Activated CD4-positive, alpha-beta T cell treated with anti-CD3 and anti-CD28 coated beads for 36 hours (primary cell): ENCODE measurements at regions not wholly inside any gene's neighbourhood (a gene's known extent, or its start where the extent isn't known, plus 50 kb on each side); places are given as distances from the start of the nearest gene placed in this dataset.

Source experiments
- ATAC-seq: fragments of 200-7000 bp; cut with Tn5 transposase; one replicate; pipeline ENCODE4 v1.10.0; 2021; ENCODE audit warnings: mild to moderate bottlenecking, moderate library complexity
- CTCF ChIA-PET: fragments of 350-600 bp; sonication (Branson Sonifier 250); formaldehyde crosslinking; loops from one replicate; lab custom pipeline; 2021; ENCODE audit warnings: antibody characterized with exemption; lab: Charles Lee
- POLR2A ChIA-PET: fragments of 350-600 bp; sonication (Branson Sonifier 250); formaldehyde crosslinking; loops from one replicate; lab custom pipeline; 2021; ENCODE audit warnings: antibody characterized with exemption, inconsistent platforms; lab: Charles Lee
- DNase-seq: peaks from one replicate; pipeline ENCODE4 v3.0.0-alpha.2; 2020
- H3K27ac Mint-ChIP-seq: one replicate; pipeline ENCODE4 v1.8.0; 2021; ENCODE audit warnings: mixed read lengths
- H3K27me3 Mint-ChIP-seq: one replicate; pipeline ENCODE4 v1.8.0; 2021; ENCODE audit warnings: mixed read lengths
- H3K36me3 Mint-ChIP-seq: one replicate; pipeline ENCODE4 v1.8.0; 2021; ENCODE audit warnings: low read depth, mixed read lengths
- H3K4me1 Mint-ChIP-seq: one replicate; pipeline ENCODE4 v1.8.0; 2021; ENCODE audit warnings: mixed read lengths
- H3K4me3 Mint-ChIP-seq: one replicate; pipeline ENCODE4 v1.8.0; 2021; ENCODE audit warnings: mild to moderate bottlenecking, moderate library complexity, mixed read lengths
- H3K9me3 Mint-ChIP-seq: one replicate; pipeline ENCODE4 v1.8.0; 2021; ENCODE audit warnings: low read depth, mixed read lengths
- intact Hi-C, 2 experiments: fragments of 100-400 bp; cut with DNase I in 1 of 2; cut with micrococcal nuclease in 1 of 2; formaldehyde crosslinking; loops; one replicate each; pipeline versions ENCODE4 v1.14.2 to v1.15.1; 2022 to 2024; cut with DNase I, micrococcal nuclease

- intact Hi-C loops, result no loop called here
- peaks cover 8% of the 10 kb centered on the region for H3K9me3 Mint-ChIP-seq
Observed at GRCh38 chr1:181259026-181259745, 170.7 kb downstream of the IER5 start.

DNA sequence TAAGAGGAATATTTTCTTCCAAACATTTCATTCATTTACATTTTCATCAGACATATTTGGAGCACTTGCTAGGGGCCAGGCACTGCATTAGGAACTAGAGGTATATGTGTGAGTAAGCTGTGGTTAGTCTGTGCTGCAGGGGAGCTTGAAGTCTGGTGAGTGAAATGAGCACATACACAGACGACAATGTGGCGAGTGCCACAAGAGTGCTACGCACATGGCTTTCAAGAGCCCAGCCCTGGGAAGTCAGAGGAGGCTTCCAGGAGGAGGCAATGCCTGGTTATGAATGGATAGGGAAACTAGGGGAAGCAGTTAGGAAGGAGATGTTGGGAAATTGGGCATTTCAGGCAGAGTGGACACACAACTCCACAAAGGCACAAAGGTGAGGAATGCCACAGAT, 171.8 kb downstream of the IER5 start:
- Mint-ChIP-seq H3K27ac (no peak overlapping the region), H3K36me3 (no peaks in the 10 kb centered on the region), H3K27me3 (no peaks in the 10 kb centered on the region), H3K4me1 (no peaks in the 10 kb centered on the region), H3K4me3 (no peak overlapping the region), H3K9me3 (peaks cover 2% of the 10 kb centered on the region)
- no peak for ATAC-seq
- DNase-seq, result no peak
- POLR2A ChIA-PET, result no interaction called here
- intact Hi-C loops, result no loop called here
- CTCF ChIA-PET, result no interaction called here

More at GRCh38 chr1:181259026-181259745, 170.7 kb downstream of the IER5 start:
- no peak for DNase-seq
- POLR2A ChIA-PET, result no interaction called here
- no peak overlapping the region for H3K4me3 Mint-ChIP-seq
- H3K4me1 Mint-ChIP-seq, result no peaks in the 10 kb centered on the region
- no peaks in the 10 kb centered on the region for H3K36me3 Mint-ChIP-seq
- H3K27me3 Mint-ChIP-seq, result no peaks in the 10 kb centered on the region
- CTCF ChIA-PET, result interaction anchor here (0.6 kb wide), 1 partner anchor 124 kb away, joined by 3 read pairs; no protein-coding TSS in a partner anchor
- ATAC-seq, result no peak
- H3K27ac Mint-ChIP-seq, result no peak overlapping the region

DNA sequence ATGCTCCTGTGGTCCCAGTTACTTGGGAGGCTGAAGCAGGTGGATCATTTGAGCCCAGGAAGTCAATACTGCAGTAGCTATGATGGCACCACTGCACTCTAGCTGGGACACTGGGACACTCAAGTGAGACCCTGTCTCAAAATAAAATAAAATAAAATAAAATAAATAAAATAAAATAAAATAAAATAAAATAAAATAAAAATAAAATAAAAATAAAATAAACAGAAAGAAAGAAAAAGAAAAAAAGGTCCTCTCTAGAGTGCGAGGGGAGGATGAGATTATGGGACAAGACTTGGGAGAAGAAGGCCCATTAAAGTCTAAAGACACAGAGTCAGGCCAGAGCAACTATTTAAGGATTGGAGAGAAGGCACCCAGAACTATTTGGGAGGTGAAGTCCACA, 172.5 kb downstream of the IER5 start:
- Mint-ChIP-seq H3K4me3 (no peak overlapping the region), H3K36me3 (no peaks in the 10 kb centered on the region), H3K27me3 (no peaks in the 10 kb centered on the region), H3K9me3 (no peaks in the 10 kb centered on the region), H3K4me1 (no peaks in the 10 kb centered on the region), H3K27ac (no peak overlapping the region)
- no peak for DNase-seq
- intact Hi-C loops, result no loop called here
- CTCF ChIA-PET, result no interaction called here
- ATAC-seq, result no peak
- POLR2A ChIA-PET, result no interaction called here

DNA sequence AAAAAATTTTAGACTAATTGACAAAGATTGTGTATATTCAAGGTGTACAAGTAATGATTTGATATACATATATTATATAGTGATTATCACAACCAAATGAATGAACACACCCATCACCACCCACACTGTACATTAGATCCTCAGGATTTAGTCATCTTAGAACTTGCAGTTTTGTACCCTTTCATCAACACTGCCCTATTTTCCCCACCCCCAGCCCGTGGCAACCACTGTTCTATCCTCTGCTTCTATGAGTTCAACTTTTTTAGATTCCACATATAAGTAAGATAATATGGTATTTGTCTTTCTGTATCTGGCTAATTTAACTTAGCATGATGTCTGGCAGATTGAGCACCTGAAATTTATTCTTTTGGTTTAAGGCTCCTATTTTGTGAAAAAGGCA, 173.6 kb downstream of the IER5 start:
- CTCF ChIA-PET, result no interaction called here
- ATAC-seq, result no peak
- POLR2A ChIA-PET, result no interaction called here
- DNase-seq, result no peak
- no peak overlapping the region for H3K4me3 Mint-ChIP-seq
- H3K36me3 Mint-ChIP-seq, result no peaks in the 10 kb centered on the region
- H3K4me1 Mint-ChIP-seq, result no peaks in the 10 kb centered on the region
- no peaks in the 10 kb centered on the region for H3K9me3 Mint-ChIP-seq
- no peak overlapping the region for H3K27ac Mint-ChIP-seq
- H3K27me3 Mint-ChIP-seq, result no peaks in the 10 kb centered on the region
- intact Hi-C loops, result no loop called here

DNA sequence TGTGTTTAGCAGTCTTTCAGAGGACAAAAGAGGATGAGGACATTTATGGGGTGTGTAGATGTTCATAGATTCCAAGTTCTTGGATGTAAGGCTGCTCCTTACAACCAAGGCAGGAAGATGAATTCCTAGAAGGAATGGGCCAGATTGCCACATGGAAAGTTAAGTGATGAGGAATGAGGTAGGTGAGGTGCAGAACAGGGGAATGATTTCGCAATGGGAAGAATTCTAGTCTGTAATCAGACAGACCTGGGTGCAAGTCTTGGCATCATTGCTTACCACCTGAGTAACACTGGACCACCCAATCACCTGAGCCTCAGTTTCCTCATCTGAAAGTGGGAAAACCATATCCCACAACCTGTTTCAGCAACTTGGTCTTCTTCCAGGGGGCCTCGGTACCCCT, 174.9 kb downstream of the IER5 start:
- Mint-ChIP-seq H3K9me3 (no peaks in the 10 kb centered on the region), H3K27me3 (no peaks in the 10 kb centered on the region), H3K27ac (no peak overlapping the region), H3K4me3 (no peak overlapping the region), H3K4me1 (no peaks in the 10 kb centered on the region), H3K36me3 (no peaks in the 10 kb centered on the region)
- no peak for DNase-seq
- intact Hi-C loops, result no loop called here
- no peak for ATAC-seq
- POLR2A ChIA-PET, result no interaction called here
- CTCF ChIA-PET, result no interaction called here

GRCh38 chr1:181264821-181265220, 176.3 kb downstream of the IER5 start:
- ATAC-seq, result no peak
- intact Hi-C loops, result no loop called here
- no peaks in the 10 kb centered on the region for H3K36me3 Mint-ChIP-seq
- DNase-seq, result no peak
- no peak overlapping the region for H3K27ac Mint-ChIP-seq
- no peaks in the 10 kb centered on the region for H3K9me3 Mint-ChIP-seq
- POLR2A ChIA-PET, result no interaction called here
- no peaks in the 10 kb centered on the region for H3K4me1 Mint-ChIP-seq
- CTCF ChIA-PET, result interaction anchor here (0.7 kb wide), 1 partner anchor 20 kb away, joined by 3 read pairs; no protein-coding TSS in a partner anchor
- peaks cover 2% of the 10 kb centered on the region for H3K27me3 Mint-ChIP-seq
- H3K4me3 Mint-ChIP-seq, result no peak overlapping the region

DNA sequence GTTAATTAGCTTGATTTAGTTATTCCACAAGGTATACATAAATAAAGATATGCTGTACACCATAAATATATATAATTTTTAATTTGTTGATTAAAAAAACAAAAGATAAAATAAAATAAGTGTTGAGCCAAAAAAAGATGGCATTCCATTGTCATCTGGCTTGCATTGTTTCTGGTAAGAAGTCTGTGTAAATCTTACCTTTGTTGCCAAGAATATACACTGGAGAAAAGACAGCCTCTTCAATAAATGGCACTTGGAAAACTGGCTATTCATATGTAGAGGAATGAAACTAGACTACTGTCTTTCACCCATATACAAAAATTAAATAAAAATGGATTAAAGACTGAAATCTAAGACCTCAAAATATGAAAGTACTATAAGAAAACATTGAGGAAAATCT, 196.5 kb downstream of the IER5 start:
- no peak overlapping the region for H3K27ac Mint-ChIP-seq

GRCh38 chr1:181295217-181295616, 188.1 kb upstream of the CACNA1E start:
- no peak overlapping the region for H3K4me3 Mint-ChIP-seq
- intact Hi-C loops, result no loop called here
- no peak for ATAC-seq

More for the DNA sequence above, 196.5 kb downstream of the IER5 start:
- Mint-ChIP-seq H3K9me3 (peaks cover 27% of the 10 kb centered on the region), H3K27me3 (peaks cover 16% of the 10 kb centered on the region), H3K4me3 (no peak overlapping the region), H3K36me3 (no peaks in the 10 kb centered on the region), H3K4me1 (no peaks in the 10 kb centered on the region)
- ChIA-PET POLR2A (no interaction called here), CTCF (no interaction called here)
- no peak for ATAC-seq
- no peak for DNase-seq
- intact Hi-C loops, result no loop called here

DNA sequence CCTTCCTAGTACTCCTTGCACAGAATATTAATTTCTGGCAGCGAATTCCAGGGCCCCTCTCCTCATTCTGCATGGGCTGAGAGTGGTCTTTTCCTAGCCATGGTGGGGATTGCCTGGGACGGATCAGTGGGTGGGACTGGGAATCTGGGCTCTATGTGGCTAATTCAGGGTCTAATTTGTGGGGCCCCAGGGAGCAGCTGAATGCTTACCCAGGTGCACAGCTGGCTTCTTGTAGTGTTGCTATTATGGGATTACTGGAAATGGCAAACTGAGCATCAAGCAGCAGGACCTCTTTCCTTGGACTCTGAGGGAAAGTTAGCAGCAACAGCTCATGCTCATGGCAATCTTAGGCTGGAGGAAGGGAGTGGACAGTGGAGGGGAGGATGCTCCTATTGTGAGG, 187.1 kb upstream of the CACNA1E start:
- CTCF ChIA-PET, result interaction anchor here (0.6 kb wide), 1 partner anchor 49 kb away, joined by 3 read pairs; no protein-coding TSS in a partner anchor
- ATAC-seq, result no peak

More at GRCh38 chr1:181295217-181295616, 188.1 kb upstream of the CACNA1E start:
- no peak for DNase-seq
- Mint-ChIP-seq H3K27me3 (peaks cover 2% of the 10 kb centered on the region), H3K36me3 (no peaks in the 10 kb centered on the region), H3K9me3 (no peaks in the 10 kb centered on the region), H3K27ac (no peak overlapping the region), H3K4me1 (no peaks in the 10 kb centered on the region)
- ChIA-PET CTCF (no interaction called here), POLR2A (no interaction called here)

GRCh38 chr1:181308098-181308497, 175.2 kb upstream of the CACNA1E start:
- no peaks in the 10 kb centered on the region for H3K36me3 Mint-ChIP-seq
- H3K27ac Mint-ChIP-seq, result no peak overlapping the region
- H3K4me1 Mint-ChIP-seq, result no peaks in the 10 kb centered on the region
- no peak for ATAC-seq
- H3K27me3 Mint-ChIP-seq, result peaks cover 13% of the 10 kb centered on the region
- ChIA-PET CTCF (interaction anchor here (0.8 kb wide), 1 partner anchor 10 kb away, joined by 3 read pairs; no protein-coding TSS in a partner anchor), POLR2A (no interaction called here)
- no peaks in the 10 kb centered on the region for H3K9me3 Mint-ChIP-seq
- no peak for DNase-seq
- no peak overlapping the region for H3K4me3 Mint-ChIP-seq
- intact Hi-C loops, result no loop called here

More for the DNA sequence above, 187.1 kb upstream of the CACNA1E start:
- Mint-ChIP-seq H3K27me3 (no peaks in the 10 kb centered on the region), H3K36me3 (no peaks in the 10 kb centered on the region), H3K4me1 (no peaks in the 10 kb centered on the region), H3K9me3 (no peaks in the 10 kb centered on the region), H3K27ac (no peak overlapping the region), H3K4me3 (no peak overlapping the region)
- intact Hi-C loops, result no loop called here
- POLR2A ChIA-PET, result no interaction called here
- no peak for DNase-seq

DNA sequence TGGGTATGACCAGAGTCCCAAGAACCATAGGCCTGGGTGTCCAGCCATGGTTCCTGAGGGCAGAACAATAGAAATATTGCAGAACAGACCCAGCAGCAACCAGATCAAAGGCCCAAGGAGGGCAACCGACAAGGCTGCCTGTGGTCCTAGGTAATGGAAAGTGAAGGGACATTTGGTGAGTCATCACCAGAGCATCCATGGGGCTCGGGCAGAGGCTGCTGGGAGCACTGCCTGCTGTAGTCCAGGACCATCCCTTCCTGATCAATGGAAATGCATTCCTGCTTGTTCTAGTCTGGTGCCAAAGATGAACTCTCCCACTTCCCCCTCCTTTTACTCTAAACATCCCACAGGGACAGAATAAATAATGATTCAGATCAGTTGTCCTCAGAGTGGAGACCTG, 172.8 kb upstream of the CACNA1E start:
- Mint-ChIP-seq H3K4me3 (no peak overlapping the region), H3K27ac (no peak overlapping the region), H3K4me1 (peaks cover 14% of the 10 kb centered on the region), H3K36me3 (no peaks in the 10 kb centered on the region), H3K27me3 (peaks cover 25% of the 10 kb centered on the region), H3K9me3 (no peaks in the 10 kb centered on the region)
- intact Hi-C loops, result loop anchor here in 1 of 2 experiments (5.0 kb wide), 1 partner anchor 117 kb away; no protein-coding TSS in a partner anchor
- POLR2A ChIA-PET, result no interaction called here
- CTCF ChIA-PET, result interaction anchor here (0.7 kb wide), 1 partner anchor 72 kb away, joined by 3 read pairs; no protein-coding TSS in a partner anchor
- no peak for ATAC-seq
- DNase-seq, result no peak

DNA sequence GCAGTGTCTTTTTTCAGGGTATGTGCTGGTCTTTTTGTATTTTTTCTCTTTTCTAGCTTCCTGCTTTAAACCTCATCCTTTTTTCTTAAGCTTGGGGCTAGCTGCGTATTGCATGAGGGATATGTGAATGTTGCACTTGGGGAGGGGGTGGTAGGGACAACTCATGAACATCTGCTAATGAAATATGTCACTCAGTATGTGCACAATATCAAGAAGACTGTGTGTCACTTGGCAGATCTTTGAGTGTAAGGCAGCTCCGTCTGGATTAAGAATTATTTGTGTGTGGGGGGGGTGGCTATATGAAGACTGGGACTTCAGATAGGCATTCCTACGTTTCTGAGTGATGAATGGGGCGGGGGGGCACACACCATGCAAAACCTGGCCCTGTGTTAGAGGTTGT, 170.4 kb upstream of the CACNA1E start:
- intact Hi-C loops, result loop anchor here in 1 of 2 experiments (5.0 kb wide), 1 partner anchor 114 kb away; no protein-coding TSS in a partner anchor
- H3K27ac Mint-ChIP-seq, result no peak overlapping the region
- ChIA-PET POLR2A (no interaction called here), CTCF (interaction anchor here (0.7 to 1.2 kb wide), 3 partner anchors 18 to 110 kb away, joined by 3 read pairs; no protein-coding TSS in a partner anchor)
- no peaks in the 10 kb centered on the region for H3K36me3 Mint-ChIP-seq
- peaks cover 18% of the 10 kb centered on the region for H3K4me1 Mint-ChIP-seq
- H3K27me3 Mint-ChIP-seq, result peaks cover 44% of the 10 kb centered on the region
- H3K4me3 Mint-ChIP-seq, result no peak overlapping the region
- no peak for DNase-seq
- no peaks in the 10 kb centered on the region for H3K9me3 Mint-ChIP-seq
- no peak for ATAC-seq
